Renal cortical epithelial cell (primary cell): ENCODE measurements at regions not wholly inside any gene's neighbourhood (a gene's known extent, or its start where the extent isn't known, plus 50 kb on each side); places are given as distances from the start of the nearest gene placed in this dataset.

Experiments
- DNase-seq: peaks from one replicate; pipeline ENCODE4 v3.0.0-alpha.2; 2011; ENCODE audit warnings: low read depth

DNA sequence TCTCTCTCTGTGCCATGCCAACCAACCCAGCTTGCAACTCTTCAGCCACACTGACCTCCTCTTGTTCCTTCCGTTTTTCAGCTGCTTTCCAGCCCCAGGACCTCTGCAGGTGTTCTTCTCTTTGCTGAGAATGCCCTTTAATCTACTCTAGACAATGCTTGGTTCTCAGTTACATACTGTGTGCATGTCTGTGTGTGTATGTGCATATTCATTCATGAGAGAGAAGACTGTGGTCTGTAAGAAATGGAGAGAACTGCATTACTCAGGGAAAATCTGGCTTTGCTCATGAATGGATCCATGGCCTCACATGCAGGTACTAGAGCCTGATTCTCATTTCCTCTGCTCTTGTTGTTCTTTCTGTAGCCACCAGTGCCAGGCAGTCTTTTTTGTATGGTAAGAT, 636.9 kb upstream of the TENM3 start:
- no peak for DNase-seq

DNA sequence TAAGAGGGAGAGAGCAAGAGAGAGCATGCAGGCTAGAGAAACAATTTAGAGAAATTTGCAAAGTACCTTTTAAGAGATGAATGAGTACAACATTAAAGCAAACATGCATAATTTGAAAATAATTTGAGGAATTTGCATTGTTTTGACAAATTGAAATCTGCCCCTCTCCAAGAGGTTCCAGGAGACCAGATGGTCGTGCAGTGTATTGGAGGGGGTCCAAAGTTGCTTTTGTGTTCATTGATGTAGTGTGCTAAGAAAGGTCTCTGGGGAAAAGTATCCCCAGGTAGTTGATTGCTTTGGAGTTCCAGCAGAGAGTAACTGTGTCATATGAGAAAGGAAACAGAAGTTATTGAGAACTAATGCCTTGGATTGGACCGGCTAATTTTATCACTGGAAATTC, 635.0 kb upstream of the TENM3 start:
- DNase-seq, result no peak

DNA sequence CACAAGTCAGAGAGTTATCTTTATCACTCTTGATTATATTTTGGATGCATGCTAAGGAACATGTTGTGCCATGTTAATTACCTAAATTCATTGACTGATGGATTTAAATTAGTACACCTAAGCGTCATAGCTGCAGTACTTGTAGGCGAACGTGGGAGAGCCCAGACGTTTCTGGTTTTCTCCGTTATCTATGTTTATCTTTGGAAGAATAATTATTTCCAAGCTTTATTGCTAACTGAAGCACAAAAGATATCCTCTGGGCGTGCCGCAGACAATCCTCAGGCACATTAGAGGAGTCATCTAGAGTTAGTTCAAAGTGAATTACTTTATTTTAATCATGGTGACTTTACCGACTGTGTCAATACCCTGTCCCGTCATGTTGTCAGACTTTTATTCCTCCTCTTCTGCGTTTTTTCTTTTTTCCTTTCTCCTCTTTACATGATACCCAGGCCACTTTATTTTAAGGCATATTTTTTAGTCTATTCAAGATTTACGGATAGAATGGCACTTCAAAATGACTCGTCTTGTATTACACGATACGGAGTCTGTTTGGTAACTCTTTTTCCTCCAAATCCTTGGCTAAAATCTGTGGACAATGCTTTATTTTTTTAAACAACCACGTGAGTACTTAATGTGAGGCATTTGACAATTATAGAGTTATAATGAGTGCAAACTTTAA, 632.0 kb upstream of the TENM3 start:
- DNase-seq, result no peak

DNA sequence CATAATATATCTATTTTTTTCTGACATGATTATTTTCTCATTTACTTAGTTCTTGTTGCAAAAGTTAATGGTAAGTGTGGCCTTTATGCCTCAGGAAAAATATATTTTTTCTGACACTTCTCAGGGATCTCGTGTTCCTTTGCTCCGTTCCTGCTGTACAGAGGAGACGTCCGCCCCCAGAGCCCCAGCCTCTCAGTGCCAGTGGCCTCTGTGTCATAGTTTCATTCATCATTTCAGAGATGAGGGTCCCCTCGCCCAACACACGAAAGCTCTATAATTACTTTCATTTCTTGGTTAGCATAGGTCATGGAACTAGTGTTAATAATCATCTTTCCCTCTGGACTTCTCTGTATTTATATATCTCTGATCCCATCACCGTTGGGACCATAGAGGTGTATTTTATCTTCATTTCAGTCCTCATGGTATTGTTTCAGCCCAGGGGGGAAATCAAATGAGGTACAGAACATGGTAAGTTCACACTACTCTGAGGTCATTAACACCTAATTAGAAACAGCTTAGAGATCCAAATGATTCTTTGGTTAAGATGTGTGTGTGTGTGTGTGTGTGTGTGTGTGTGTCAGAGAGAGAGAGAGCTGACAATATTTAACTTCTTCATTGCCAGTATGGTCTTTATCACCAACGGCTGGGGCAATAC, 631.1 kb upstream of the TENM3 start:
- no peak for DNase-seq

DNA sequence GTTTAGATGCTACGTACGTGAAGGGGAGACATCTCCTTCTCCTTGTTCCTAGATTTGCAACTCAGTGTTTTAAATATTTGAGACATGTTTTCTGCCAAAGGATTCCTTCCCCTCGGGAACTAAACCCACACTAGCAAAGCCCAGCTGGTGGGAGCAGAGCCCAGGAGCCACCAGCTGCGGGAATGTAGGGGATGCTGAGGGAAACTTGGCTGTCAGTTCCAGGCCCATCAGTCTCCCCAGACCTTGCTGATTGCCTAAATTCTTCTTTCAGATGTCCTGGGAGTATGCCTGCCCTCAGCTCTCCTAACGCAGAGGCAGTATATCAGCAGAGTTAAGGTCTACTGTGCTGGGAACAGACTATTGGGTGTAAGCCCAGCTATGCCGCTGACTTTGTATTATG, 630.0 kb upstream of the TENM3 start:
- DNase-seq, result no peak

DNA sequence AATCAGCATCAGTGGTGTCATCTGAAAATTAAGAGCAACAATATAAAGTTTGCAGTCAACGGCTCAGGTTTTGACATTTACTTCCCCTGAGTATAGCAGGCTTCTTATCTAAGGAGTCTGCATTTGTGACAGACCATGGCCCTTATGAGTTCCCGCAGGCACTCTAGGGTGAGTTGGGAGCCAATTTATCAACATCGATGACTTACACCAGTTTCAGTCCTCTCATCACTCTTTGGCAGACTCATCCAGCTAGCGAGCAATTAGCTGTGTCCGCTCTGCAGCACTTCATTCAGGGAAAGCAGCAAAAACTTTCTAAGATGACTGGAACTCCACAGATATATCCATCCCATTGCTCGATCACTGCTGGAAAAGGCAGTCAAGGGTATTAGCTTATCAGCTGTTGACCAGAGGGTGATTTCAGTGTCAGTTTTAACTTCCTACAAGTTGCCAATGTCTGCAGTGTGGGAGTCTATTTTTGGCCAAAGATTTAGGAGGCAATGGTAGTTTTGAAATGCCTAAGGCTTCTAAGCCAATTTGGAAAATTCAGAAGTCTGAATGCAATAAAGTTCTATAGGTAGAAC, 625.1 kb upstream of the TENM3 start:
- DNase-seq, result no peak

DNA sequence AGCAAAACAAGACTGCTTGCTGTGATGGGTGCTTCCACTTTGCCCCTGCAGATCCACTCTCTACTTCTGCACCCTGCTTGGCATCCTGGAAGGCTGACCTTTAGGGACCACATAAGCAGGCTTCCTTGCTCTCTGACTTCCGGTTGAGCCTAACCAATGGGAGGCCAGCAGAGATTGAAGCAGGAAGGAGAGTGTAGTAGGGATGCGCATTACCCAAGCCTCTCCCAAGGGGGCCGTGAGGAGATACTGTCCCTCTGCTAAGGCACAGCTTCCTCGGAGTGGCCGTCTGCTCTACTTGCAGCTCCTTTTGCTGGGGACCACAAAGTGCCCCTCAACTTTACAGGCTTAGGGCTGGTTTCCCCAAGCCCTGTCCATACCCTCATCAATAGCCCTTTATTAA, 624.3 kb upstream of the TENM3 start:
- DNase-seq, result no peak

DNA sequence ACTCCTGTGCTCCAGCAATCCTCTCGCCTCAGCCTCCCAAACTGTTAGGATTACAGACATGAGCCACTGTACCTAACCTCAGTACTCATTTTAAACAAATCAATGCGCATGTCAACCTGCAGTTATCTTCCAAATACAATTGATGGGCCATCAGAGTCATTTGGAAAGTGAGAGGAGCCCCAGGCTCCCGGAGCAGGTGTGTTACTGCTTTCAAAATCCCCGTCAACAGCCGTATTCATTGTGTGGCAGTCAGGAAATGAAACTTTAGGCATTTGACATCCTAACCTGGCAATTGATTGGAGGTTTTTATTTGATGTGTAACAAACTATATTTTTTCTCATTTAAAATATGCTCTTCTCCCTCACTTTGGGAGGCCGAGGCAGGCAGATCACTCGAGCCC, 623.6 kb upstream of the TENM3 start:
- no peak for DNase-seq

DNA sequence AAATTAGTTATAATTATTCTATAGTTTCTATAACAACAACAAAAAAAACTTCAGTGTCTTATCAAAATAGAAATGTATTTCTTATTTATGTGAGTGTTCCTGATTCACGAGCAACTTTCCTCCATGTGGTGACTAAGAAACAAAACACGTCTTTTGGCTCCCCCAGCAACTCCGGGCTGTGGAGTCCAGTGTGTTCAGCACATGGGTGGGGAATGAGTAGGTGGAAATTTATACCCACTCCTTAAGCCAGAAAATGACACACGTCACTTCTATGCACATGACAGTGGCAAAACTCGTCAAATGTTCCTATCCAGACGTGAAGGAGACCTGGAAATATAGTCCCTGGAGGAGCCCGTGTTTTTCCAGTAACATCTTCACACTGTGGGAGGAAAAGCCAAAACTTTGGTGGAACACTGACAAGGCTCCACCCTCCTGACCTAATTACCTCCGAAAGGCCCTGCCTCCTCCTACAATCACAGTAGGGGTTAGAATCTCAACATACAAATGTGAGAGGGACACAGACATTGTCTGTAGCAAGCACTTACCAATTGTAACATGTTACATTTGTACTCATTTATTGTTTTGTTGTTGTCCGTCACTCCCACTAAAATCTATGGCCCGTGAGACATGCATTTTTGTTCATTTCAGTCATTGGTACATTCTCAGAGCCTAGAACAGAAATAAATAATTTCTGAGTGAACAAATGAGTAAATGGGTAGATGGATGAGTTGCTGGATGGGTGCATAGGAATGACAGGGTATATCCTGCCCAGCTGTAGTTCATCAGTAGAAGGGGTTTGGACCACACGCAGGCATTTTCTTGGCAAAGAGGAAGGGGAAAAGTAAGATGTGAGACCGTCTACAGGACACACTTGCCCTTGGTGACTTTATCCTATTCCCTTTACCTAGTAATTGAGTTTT, 605.8 kb upstream of the TENM3 start:
- no peak for DNase-seq

DNA sequence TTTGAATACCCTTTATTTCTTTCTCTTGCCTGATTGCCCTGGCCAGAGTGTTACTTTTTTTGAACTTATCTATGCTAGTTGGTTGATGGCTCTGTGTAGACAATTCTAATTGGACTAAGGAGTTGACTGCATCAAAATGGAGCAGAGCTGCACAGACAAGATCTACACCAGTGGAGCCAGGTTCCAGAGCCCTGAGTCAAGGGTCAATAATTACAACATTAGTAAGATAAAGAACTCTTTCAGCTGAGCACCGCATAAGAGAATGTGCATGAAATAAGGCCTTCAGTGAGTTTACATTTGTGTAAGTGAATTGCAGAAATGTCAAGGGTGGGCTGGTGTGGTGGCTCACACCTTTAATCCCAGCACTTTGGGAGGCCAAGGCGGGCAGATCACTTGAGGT, 599.7 kb upstream of the TENM3 start:
- no peak for DNase-seq

DNA sequence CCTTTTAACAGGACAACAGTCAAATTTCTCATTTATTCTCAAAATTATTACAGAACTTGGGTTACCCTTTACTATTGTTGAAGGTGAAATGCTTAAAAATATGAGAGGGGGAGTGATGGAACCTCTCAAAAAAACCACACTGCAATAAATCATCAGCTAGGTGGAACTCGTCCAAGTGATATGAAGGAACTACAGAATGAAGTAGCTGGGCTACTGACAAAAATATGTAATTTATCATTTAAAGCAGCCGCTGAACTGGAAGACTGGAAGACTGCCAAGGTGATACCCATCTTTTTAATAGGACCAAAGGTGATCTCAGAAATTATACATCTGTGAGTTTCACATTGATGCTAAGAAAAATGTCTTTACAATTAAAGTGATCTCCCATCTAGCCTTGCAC, 597.7 kb upstream of the TENM3 start:
- DNase-seq, result no peak

DNA sequence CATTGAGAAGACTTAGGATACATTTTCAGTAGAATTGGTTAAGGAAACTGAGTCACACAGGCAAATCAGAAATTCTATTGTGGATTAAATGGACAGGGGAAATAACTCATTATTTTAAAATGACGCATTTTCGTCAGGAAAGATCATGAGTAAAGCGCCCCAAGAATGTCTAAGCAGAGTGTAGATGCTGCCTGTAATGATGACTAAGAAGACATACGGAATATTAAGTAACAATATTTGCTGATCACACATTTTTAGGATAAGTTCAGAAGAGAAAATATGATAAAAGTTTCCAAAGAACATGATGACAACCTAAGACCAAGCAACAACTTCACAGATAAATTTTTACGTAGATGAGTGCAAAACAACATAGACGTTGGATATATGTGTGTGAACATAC, 596.3 kb upstream of the TENM3 start:
- DNase-seq, result no peak

DNA sequence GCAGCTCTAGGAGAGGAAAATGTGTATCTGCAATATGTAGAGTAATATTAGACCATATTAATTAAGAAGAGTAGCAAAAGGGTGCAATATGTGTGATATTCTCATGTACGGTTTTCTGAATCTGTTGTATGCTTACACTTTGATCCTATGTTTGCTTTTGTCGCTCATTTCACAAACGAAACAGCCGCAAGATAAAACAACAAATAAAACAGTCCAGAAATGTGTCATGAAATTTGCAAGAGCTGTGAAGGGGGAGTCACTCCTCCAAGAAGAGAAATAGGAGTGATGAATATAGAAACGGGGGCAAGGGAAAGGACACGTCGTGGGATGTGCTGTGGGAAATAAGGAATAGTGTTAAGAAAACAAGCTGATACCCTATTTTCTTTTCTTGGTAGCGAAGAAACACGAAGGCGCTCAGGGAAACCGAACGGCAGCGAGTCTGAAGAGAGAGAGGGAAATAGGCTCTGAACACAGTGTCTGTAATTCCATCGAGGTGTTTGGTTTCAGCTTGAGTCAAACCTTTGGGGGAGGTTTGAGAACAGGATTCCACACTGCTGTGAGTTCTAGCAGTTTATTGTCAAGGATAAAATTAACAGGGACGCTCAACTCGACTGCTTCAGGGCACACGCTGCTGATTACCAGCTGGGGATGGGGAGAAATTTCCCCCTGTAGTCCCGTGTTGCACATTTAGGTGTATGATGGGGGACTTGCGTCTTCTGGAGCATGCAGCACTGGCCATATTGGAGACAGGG, 595.6 kb upstream of the TENM3 start:
- no peak for DNase-seq

DNA sequence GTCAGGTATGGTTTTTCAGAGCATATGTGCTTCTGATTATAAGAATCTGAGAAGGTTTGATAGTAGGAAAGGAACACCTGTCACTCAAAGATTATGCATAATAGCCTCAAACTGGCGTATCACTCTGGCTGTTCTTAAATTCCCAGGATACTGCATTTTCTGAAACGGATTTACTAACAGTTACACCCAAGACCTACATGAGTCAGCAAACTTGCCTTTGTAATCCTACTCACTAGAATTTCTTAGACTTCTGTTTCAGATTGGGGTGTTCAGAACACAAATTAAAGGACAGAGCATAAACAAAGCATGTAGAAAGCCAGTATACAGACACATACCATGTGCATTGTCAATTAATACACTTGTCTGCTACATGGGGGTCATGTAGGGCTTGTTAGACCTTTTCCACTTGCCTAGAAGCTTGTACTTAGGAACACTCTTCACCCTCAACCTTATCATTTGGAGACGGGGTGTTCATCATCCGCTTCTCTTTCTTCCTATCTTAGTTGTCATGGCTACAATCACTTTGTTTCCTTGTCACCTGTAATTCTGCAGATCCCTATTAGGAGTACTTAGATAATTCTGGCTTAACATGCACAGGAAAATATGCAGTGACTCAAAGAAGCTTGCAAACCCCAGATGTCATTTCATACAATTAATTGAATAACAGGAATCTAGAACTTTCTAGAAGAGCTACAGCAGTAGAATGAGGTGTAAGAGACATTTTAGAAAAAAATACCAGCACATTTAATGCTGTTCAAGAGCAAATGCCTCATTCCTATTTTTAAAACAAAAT, 593.0 kb upstream of the TENM3 start:
- no peak for DNase-seq

DNA sequence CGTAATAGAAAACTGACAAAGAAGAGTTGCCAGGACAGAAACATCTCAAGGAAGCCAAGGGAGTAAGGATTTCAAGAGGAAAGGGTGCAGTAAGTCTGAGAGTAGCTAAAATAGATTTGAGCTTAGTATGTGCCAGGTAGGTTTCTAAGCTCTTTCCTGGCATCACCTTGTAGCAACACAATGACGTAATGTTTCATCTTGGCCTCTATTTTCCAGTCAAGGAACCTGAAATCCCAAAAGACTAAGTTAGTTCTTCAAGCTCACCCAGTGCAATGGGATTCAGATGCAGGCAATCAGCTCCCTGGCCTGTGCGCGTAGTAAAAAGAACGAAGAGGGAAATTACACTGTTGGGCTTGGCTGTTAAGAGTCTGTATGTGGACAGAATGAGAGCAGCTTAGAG, 586.5 kb upstream of the TENM3 start:
- DNase-seq, result no peak

DNA sequence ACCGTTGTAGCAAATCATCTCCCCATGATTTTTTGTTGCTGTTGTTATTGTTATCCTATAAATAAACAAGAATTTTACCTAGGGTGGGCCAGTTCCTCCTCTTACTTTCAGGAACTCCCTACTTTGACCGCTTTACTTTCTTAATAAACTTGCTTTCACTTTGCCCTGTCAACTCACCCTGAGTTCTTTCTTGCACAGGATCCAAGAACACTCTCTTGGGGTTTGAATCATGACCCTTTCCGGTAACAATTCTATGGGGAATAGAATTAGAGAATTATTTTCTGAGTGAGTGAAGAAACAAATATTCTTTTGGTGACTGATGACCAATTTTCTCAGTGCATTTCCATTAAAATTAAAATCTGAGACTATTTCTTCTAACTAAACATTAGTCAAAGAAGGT, 584.0 kb upstream of the TENM3 start:
- no peak for DNase-seq

DNA sequence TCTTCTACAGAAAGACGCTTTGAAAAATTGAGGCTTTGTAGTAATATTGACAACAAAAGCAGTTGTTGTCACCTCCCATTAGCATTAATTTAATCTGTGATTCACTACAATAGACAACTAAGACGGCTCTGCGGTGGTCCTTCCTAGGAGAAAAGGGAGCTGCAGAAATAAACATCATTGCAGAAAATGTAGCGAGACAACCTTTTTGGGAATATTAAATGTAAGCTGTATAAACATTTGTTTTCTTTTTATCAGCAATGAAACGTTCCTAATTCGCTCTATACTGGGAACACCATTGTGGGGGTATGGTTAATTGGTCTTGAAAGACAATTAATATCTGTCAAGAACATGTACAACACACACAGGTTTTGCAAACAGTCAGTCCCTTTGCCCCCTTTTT, 583.3 kb upstream of the TENM3 start:
- no peak for DNase-seq

DNA sequence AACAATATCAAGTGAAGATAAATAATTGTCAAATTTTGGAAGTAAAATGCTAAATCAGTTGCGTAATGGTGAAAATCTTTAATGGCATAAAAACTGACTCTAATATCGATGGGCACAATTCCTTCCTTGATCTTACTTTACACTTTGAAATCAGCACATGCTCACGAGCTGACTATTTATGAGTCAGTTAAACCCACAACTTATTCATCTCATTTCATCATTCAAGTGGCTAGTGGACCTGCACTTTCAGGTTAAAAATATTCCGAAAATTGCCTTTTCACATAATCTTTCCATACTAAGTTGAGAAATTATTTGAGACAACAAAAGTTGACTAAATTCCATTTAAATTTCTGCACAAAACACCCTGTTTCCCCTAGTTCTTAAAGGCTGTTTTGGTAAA, 582.1 kb upstream of the TENM3 start:
- DNase-seq, result no peak

DNA sequence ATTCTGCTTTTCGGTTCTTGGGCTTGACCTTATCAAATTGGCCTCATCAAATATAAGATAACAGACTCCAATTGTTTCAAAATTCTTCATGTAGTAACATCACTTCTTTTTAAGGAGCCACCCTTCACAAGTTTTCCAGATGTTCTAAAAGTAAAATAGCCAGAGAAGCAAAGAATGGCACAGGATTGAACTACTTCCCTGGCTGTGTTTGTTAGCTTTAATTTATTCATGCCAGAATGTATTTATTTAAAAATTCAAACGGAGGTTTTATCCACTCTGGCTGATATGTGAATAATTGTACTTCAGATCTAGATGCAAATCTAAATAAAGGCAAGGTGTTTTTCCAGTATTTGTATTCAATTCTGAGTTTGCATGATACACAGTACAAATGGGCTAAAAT, 581.3 kb upstream of the TENM3 start:
- DNase-seq, result no peak

DNA sequence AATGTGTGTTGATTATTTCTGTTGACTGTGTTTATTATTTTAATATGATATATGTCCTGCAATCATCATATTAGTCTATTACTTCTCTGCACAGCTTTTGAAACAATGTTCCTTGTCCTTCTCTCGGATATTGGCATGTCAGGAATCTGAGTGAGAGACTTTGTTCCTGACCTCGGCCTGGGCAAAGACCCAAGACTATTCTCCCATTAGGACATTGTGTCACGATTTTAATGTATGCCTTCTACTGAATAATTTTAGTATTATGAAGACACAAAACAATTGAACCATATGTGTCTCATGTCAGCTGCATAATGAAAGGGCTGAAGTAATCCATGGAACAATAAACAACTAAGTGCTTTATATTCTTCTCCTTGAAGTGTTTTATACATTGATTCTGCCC, 580.8 kb upstream of the TENM3 start:
- DNase-seq, result no peak

DNA sequence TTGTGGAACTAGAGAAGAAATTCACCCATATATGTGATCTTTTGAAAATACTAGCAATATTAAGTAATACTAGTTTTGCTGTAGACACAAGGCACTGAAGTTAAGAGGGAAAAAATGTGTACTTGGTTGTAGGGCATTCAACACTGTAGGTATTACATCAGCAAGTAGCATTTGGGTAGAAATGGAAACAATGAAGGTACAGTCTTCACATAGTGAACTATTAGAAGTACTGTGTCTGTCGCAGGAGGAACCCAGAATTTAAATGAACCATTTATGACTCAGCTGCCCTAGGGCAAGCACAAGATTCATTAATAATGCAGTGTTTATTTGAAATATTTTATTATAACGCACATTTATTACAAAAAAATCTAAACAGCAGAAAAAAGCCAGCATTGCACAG, 572.7 kb upstream of the TENM3 start:
- no peak for DNase-seq
